ENCODE measurements at regions not wholly inside any gene's neighbourhood (a gene's known extent, or its start where the extent isn't known, plus 50 kb on each side); places are given as distances from the start of the nearest gene placed in this dataset.

- no peak for TF ChIP-seq POLR2A (IDR thresholded peaks at IDR 0.05)
- TF ChIP-seq CTCF (IDR thresholded peaks at IDR 0.05): no peak
- no peak for TF ChIP-seq EP300 (IDR thresholded peaks at IDR 0.05)
- TF ChIP-seq POLR2AphosphoS5 (IDR thresholded peaks at IDR 0.05): no peak
These were observed 233.9 kb upstream of the NEGR1 start for GRCh38 chr1:72516264-72516663.

All from sigmoid colon (tissue), 4 donors.